Lower leg skin (tissue), 3 donors: ENCODE measurements at regions not wholly inside any gene's neighbourhood (a gene's known extent, or its start where the extent isn't known, plus 50 kb on each side); places are given as distances from the start of the nearest gene placed in this dataset.

Experiments
- CTCF ChIP-seq, 3 donors: fragments of 450-650 bp; IDR thresholded peaks; one replicate each; pipeline ENCODE4 v1.5.1; 2016; ENCODE audit warnings: antibody characterized with exemption in 3 of 3, mild to moderate bottlenecking in 3 of 3, moderate library complexity in 2 of 3
- POLR2A ChIP-seq, 2 donors: fragments of 450-650 bp; IDR thresholded peaks; one replicate each; pipeline ENCODE4 v1.6.1; 2016 to 2017; ENCODE audit warnings: antibody characterized with exemption in 2 of 2, mild to moderate bottlenecking in 1 of 2, moderate library complexity in 1 of 2

GRCh38 chr7:142401951-142402350, 144.1 kb upstream of the PRSS58 start:
- TF ChIP-seq CTCF (IDR thresholded peaks at IDR 0.05) (no peak), POLR2A (IDR thresholded peaks at IDR 0.05) (no peak)
